Epithelial cell of esophagus (primary cell): ENCODE measurements at regions not wholly inside any gene's neighbourhood (a gene's known extent, or its start where the extent isn't known, plus 50 kb on each side); places are given as distances from the start of the nearest gene placed in this dataset.
"Not testable (repeated sequence)": the region's sequence is repeated elsewhere in the genome, so short reads cannot be mapped to it uniquely, and the experiment has no call there.

ENCODE experiments used
- DNase-seq: peaks from one replicate; pipeline ENCODE4 v3.0.0; 2010; ENCODE audit warnings: low read depth
- H3K4me3 ChIP-seq: 2 replicates; pipeline ENCODE4 v1.5.1; 2011; ENCODE audit warnings: mild to moderate bottlenecking, low read length, control low read depth
- CTCF ChIP-seq: IDR thresholded peaks from 2 replicates; pipeline ENCODE4 v1.5.1; 2011; ENCODE audit warnings: low read depth, mild to moderate bottlenecking, low read length, control low read depth, inconsistent platforms; ENCODE audit not compliant: insufficient read depth; ENCODE audit errors: missing control alignments

- no peak for TF ChIP-seq CTCF
- no peak overlapping the region for H3K4me3 ChIP-seq
- no peak for DNase-seq
These were observed 64.0 kb downstream of the TBR1 start for GRCh38 chr2:161480123-161480522.

- H3K4me3 ChIP-seq = no peak overlapping the region
- no peak for DNase-seq
- TF ChIP-seq CTCF = no peak
These were observed 65.5 kb downstream of the TBR1 start for GRCh38 chr2:161481619-161482018.

- TF ChIP-seq CTCF = no peak
- DNase-seq = no peak
- H3K4me3 ChIP-seq = no peak overlapping the region
These were observed 68.0 kb downstream of the TBR1 start for GRCh38 chr2:161484061-161484460.

GRCh38 chr2:161486111-161486510, 70.0 kb downstream of the TBR1 start:
- TF ChIP-seq CTCF = no peak
- no peak overlapping the region for H3K4me3 ChIP-seq
- no peak for DNase-seq

GRCh38 chr2:161488131-161488699, 72.1 kb downstream of the TBR1 start:
- H3K4me3 ChIP-seq = no peak overlapping the region
- DNase-seq = no peak
- no peak for TF ChIP-seq CTCF

- no peak overlapping the region for H3K4me3 ChIP-seq
- no peak for DNase-seq
- TF ChIP-seq CTCF = no peak
These were observed 72.8 kb downstream of the TBR1 start for GRCh38 chr2:161488879-161489278.

GRCh38 chr2:161500892-161501610, 85.0 kb downstream of the TBR1 start:
- DNase-seq, H3K4me3 ChIP-seq: not testable (repeated sequence)

- not testable (repeated sequence) for DNase-seq, H3K4me3 ChIP-seq
These were observed 86.2 kb downstream of the TBR1 start for GRCh38 chr2:161502279-161502678.

- DNase-seq = peak; percentile 10
- not testable (repeated sequence) for H3K4me3 ChIP-seq
These were observed 88.7 kb downstream of the TBR1 start for GRCh38 chr2:161504628-161505289.

GRCh38 chr2:161505466-161505865, 89.4 kb downstream of the TBR1 start:
- not testable (repeated sequence) for DNase-seq, H3K4me3 ChIP-seq

- DNase-seq, H3K4me3 ChIP-seq: not testable (repeated sequence)
These were observed 97.4 kb downstream of the TBR1 start for GRCh38 chr2:161513295-161514032.
